Endothelial cell of umbilical vein (primary cell): ENCODE measurements at regions not wholly inside any gene's neighbourhood (a gene's known extent, or its start where the extent isn't known, plus 50 kb on each side); places are given as distances from the start of the nearest gene placed in this dataset.

Experiments used
- BruUV-seq: library from RNA; stranded (reverse); fragments of 400-500 nt; replicated peaks from 2 replicates; lab custom pipeline; 2021; lab: Mats Ljungman, UMichigan
- CTCF ChIA-PET: fragments of 300-600, 350-600 bp; sonication (Branson Sonifier 250); formaldehyde crosslinking; loops from one replicate; lab custom pipeline; 2021; ENCODE audit warnings: antibody characterized with exemption, inconsistent platforms; lab: Charles Lee
- POLR2A ChIA-PET: fragments of 300-600, 350-600 bp; sonication (Branson Sonifier 250); formaldehyde crosslinking; loops from one replicate; lab custom pipeline; 2021; ENCODE audit warnings: antibody characterized with exemption, inconsistent platforms; lab: Charles Lee
- DNase-seq: peaks from one replicate; pipeline ENCODE4 v3.0.0-alpha.2; 2011; ENCODE audit warnings: low read depth, low spot score
- FAIRE-seq: peaks from 2 replicates; lab custom pipeline; 2011; peaks lifted over from hg19 to GRCh38; lab: Jason Lieb, UNC
- H2AFZ ChIP-seq: 2 replicates; pipeline ENCODE4 v1.6.0; 2012; ENCODE audit warnings: low read depth, low read length, control low read depth, inconsistent platforms
- H3K27ac ChIP-seq: 2 replicates; pipeline ENCODE4 v1.5.1; 2011; ENCODE audit warnings: low read depth, mild to moderate bottlenecking, control low read depth, low read length, moderate library complexity; ENCODE audit not compliant: insufficient read depth
- H3K27me3 ChIP-seq, 2 experiments: 2 replicates each; pipeline versions ENCODE4 v1.6.0 to v1.6.1; 2011; ENCODE audit warnings: low read length in 2 of 2, mixed read lengths in 1 of 2; ENCODE audit not compliant: control insufficient read depth in 2 of 2, insufficient read depth in 2 of 2
- H3K36me3 ChIP-seq, 2 experiments: 2 replicates in 1 of 2; 3 replicates in 1 of 2; pipeline ENCODE4 v1.5.1; 2011; ENCODE audit warnings: low read length in 2 of 2, mild to moderate bottlenecking in 1 of 2, moderate library complexity in 1 of 2; ENCODE audit not compliant: control insufficient read depth in 2 of 2, insufficient read depth in 2 of 2; ENCODE audit errors: extremely low read depth in 1 of 2
- H3K4me1 ChIP-seq: 3 replicates; pipeline ENCODE4 v1.5.1; 2011; ENCODE audit warnings: mild to moderate bottlenecking, low read length; ENCODE audit not compliant: control insufficient read depth, insufficient read depth; ENCODE audit errors: extremely low read depth
- H3K4me2 ChIP-seq: 2 replicates; pipeline ENCODE4 v1.6.1; 2011; ENCODE audit warnings: low read length, control low read depth, mixed read lengths; ENCODE audit not compliant: insufficient read depth
- H3K4me3 ChIP-seq, 3 experiments: fragments of 200-600 bp in 1 of 3; sonication (generic), shearing (Covaris generic) in 1 of 3; replicated peaks in 1 of 3; 2 replicates each; pipeline ENCODE4 v1.5.1; 2011 to 2016; ENCODE audit warnings: control low read depth in 3 of 3, low read length in 3 of 3, mild to moderate bottlenecking in 2 of 3, inconsistent platforms in 1 of 3, low read depth in 1 of 3, moderate library complexity in 1 of 3; ENCODE audit not compliant: insufficient read depth in 1 of 3
- H3K79me2 ChIP-seq: 2 replicates; pipeline ENCODE4 v1.6.0; 2012; ENCODE audit warnings: low read length, inconsistent platforms; ENCODE audit not compliant: control insufficient read depth, insufficient read depth
- H3K9ac ChIP-seq: replicated peaks from 2 replicates; pipeline ENCODE3; 2011; ENCODE audit warnings: low read length, control low read depth; ENCODE audit not compliant: insufficient read depth; ENCODE audit errors: extremely low read depth
- H3K9me1 ChIP-seq: replicated peaks from 3 replicates; pipeline ENCODE4 v1.6.0; 2011; ENCODE audit warnings: mild to moderate bottlenecking, low read length; ENCODE audit not compliant: control insufficient read depth, insufficient read depth; ENCODE audit errors: extremely low read depth
- H3K9me3 ChIP-seq: replicated peaks from 2 replicates; pipeline ENCODE4 v1.5.1; 2012; ENCODE audit warnings: low read length, inconsistent platforms; ENCODE audit not compliant: control insufficient read depth, insufficient read depth
- H4K20me1 ChIP-seq: replicated peaks from 2 replicates; pipeline ENCODE3; 2011; ENCODE audit warnings: mild to moderate bottlenecking, low read length; ENCODE audit not compliant: control insufficient read depth, insufficient read depth; ENCODE audit errors: extremely low read depth
- EZH2 ChIP-seq: IDR thresholded peaks from 2 replicates; pipeline ENCODE4 v1.6.1; 2012; ENCODE audit warnings: borderline replicate concordance, low read depth, mild to moderate bottlenecking, moderate library complexity, low read length, inconsistent platforms; ENCODE audit not compliant: severe bottlenecking
- FOS ChIP-seq: IDR thresholded peaks from 2 replicates; pipeline ENCODE4 v1.6.1; 2011; ENCODE audit warnings: mild to moderate bottlenecking, low read length, moderate library complexity, borderline replicate concordance; ENCODE audit not compliant: insufficient read depth
- GATA2 ChIP-seq: IDR thresholded peaks from 2 replicates; pipeline ENCODE4 v1.7.0; 2011; ENCODE audit warnings: low read depth, mild to moderate bottlenecking, moderate library complexity, mixed read lengths, low read length; ENCODE audit not compliant: insufficient read length, insufficient read depth
- JUN ChIP-seq: IDR thresholded peaks from 2 replicates; pipeline ENCODE4 v1.6.1; 2011; ENCODE audit warnings: borderline replicate concordance, low read depth; ENCODE audit not compliant: insufficient read length, insufficient read depth
- MYC ChIP-seq: IDR thresholded peaks from one replicate; pipeline ENCODE4 v1.6.1; 2011; ENCODE audit warnings: mild to moderate bottlenecking, low read depth, low read length
- POLR2A ChIP-seq: IDR thresholded peaks from 2 replicates; pipeline ENCODE4 v1.6.1; 2012; ENCODE audit warnings: low read depth, mild to moderate bottlenecking, control low read depth, low read length
- POLR2AphosphoS5 ChIP-seq: IDR thresholded peaks from 2 replicates; pipeline ENCODE4 v1.6.1; 2012; ENCODE audit warnings: low read depth, mild to moderate bottlenecking, control low read depth, low read length, moderate library complexity; ENCODE audit not compliant: insufficient read depth
- dilution Hi-C: fragments of 300-500 bp; cut with MboI; formaldehyde crosslinking; loops from one replicate; pipeline ENCODE4 v1.15.0; 2019; ENCODE audit warnings: low sequenced_read_pairs; ENCODE audit not compliant: extremely low pct_ligation_motif_present
- intact Hi-C: fragments of 100-400 bp; cut with micrococcal nuclease; formaldehyde crosslinking; loops from one replicate; pipeline ENCODE4 v1.10.0; 2022
- TF ChIP-seq, protein P1 (sequence below), 2 donors: IDR thresholded peaks; 1 replicate in 1 of 2; 2 replicates in 1 of 2; pipeline ENCODE4 v1.5.1; 2011; ENCODE audit warnings: low read length in 2 of 2, mild to moderate bottlenecking in 2 of 2, moderate library complexity in 2 of 2, control low read depth in 1 of 2, inconsistent platforms in 1 of 2, low read depth in 1 of 2; ENCODE audit not compliant: insufficient read depth in 1 of 2; ENCODE audit errors: extremely low read depth in 1 of 2
- TF ChIP-seq, protein P2 (sequence below): IDR thresholded peaks from 2 replicates; pipeline ENCODE4 v1.6.1; 2011; ENCODE audit not compliant: insufficient read depth, insufficient read length

DNA sequence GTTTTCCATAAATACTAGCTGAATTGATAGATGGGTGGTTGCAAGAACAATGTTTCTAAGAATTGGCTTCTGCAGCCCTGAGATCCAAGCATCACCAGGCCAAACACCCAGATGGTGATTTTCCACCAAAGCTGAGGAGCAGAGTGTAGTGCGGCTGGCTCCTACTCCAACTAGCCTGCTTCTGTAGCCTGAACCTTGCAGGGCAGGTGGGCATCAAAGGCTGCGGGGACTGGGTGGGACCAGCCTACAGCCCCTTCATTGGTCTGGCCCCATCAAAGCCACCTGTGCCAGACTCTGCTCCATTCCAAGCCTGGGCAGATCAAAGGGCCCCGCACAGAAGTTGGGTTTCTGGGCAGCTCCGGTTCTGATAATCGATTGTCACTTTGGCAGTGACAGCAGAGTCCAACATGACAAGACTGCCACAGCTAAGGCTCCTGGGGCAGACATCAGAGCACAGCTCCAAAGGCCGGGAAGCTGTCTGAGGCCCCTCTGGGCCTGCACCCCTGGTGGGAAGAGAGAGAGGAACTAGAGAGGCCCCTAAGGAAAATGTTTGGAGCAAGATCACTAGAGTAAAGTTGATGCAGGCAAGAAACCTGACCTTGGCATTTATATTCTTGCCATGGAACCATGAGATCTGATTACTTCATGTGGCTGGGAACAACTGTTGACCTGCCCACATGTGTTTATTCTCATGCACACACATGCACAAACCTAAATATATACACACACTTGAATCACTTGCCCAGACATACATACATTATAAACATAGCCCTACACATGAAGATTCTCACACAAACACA is 582.9 kb downstream of the INSC start:
- Histone ChIP-seq H3K79me2 (no peaks in the 10 kb centered on the region), H2AFZ (no peak overlapping the region), H3K36me3 (no peaks in the 10 kb centered on the region), H3K4me2 (no peak overlapping the region), H3K4me3 (no peak overlapping the region), H3K27me3 (no peaks in the 10 kb centered on the region), H3K4me1 (no peaks in the 10 kb centered on the region), H3K9me1 (no peaks in the 10 kb centered on the region), H3K9me3 (no peaks in the 10 kb centered on the region), H4K20me1 (no peaks in the 10 kb centered on the region), H3K9ac (no peak overlapping the region), H3K27ac (no peak overlapping the region)
- dilution Hi-C loops (no loop called here), intact Hi-C loops (no loop called here)
- CTCF ChIA-PET, result no interaction called here
- POLR2A ChIA-PET, result no interaction called here
- FAIRE-seq (no peak), DNase-seq (no peak)
- no TSS peak for BruUV-seq
- TF ChIP-seq JUN (no peak), POLR2AphosphoS5 (no peak), GATA2 (no peak), POLR2A (no peak), MYC (no peak), FOS (no peak), EZH2 (no peak)
- TF ChIP-seq, protein P1, sequence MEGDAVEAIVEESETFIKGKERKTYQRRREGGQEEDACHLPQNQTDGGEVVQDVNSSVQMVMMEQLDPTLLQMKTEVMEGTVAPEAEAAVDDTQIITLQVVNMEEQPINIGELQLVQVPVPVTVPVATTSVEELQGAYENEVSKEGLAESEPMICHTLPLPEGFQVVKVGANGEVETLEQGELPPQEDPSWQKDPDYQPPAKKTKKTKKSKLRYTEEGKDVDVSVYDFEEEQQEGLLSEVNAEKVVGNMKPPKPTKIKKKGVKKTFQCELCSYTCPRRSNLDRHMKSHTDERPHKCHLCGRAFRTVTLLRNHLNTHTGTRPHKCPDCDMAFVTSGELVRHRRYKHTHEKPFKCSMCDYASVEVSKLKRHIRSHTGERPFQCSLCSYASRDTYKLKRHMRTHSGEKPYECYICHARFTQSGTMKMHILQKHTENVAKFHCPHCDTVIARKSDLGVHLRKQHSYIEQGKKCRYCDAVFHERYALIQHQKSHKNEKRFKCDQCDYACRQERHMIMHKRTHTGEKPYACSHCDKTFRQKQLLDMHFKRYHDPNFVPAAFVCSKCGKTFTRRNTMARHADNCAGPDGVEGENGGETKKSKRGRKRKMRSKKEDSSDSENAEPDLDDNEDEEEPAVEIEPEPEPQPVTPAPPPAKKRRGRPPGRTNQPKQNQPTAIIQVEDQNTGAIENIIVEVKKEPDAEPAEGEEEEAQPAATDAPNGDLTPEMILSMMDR (IDR thresholded peaks at IDR 0.05; ENCODE audit: extremely low read depth in 1 of 2, insufficient read depth in 1 of 2, low read depth in 1 of 2, low read length in 2 of 2), result no peak
- TF ChIP-seq, protein P2, sequence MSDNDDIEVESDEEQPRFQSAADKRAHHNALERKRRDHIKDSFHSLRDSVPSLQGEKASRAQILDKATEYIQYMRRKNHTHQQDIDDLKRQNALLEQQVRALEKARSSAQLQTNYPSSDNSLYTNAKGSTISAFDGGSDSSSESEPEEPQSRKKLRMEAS, result no peak
